ENCODE measurements at regions not wholly inside any gene's neighbourhood (a gene's known extent, or its start where the extent isn't known, plus 50 kb on each side); places are given as distances from the start of the nearest gene placed in this dataset.

DNA sequence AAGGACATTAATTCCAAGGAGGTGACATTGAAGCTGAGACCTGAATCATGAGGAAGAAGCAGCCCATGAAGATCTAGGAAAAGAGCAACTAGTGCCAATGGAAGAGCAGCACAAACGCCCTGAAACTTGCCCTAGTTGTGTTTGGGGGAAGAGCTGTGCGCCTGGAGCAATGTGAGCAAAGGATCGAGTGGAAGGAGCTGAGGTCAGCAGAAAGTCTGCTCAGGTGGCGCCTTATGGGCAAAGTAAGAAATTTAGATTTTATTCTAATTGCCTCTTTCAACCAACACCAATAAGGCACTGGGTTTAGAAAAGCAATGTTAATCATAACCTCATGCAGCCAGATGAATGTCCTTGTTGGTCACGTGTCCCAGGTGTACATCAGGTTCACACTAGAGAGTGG is 226.0 kb upstream of the THSD7B start:
- TF ChIP-seq, protein P1, sequence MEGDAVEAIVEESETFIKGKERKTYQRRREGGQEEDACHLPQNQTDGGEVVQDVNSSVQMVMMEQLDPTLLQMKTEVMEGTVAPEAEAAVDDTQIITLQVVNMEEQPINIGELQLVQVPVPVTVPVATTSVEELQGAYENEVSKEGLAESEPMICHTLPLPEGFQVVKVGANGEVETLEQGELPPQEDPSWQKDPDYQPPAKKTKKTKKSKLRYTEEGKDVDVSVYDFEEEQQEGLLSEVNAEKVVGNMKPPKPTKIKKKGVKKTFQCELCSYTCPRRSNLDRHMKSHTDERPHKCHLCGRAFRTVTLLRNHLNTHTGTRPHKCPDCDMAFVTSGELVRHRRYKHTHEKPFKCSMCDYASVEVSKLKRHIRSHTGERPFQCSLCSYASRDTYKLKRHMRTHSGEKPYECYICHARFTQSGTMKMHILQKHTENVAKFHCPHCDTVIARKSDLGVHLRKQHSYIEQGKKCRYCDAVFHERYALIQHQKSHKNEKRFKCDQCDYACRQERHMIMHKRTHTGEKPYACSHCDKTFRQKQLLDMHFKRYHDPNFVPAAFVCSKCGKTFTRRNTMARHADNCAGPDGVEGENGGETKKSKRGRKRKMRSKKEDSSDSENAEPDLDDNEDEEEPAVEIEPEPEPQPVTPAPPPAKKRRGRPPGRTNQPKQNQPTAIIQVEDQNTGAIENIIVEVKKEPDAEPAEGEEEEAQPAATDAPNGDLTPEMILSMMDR (IDR thresholded peaks at IDR 0.05; ENCODE audit: insufficient read depth, low read depth, low read length): no peak
- ChIA-PET POLR2A (no interaction called here), CTCF (no interaction called here)
- no peak for DNase-seq (ENCODE audit: low read depth)
- H3K27me3 ChIP-seq (ENCODE audit: control insufficient read depth, insufficient read depth, low read length): no peaks in the 10 kb centered on the region
- H3K36me3 ChIP-seq (ENCODE audit: control insufficient read depth, insufficient read depth, low read length): no peaks in the 10 kb centered on the region
- H3K4me3 ChIP-seq (ENCODE audit: low read depth, low read length): no peak overlapping the region

DNA sequence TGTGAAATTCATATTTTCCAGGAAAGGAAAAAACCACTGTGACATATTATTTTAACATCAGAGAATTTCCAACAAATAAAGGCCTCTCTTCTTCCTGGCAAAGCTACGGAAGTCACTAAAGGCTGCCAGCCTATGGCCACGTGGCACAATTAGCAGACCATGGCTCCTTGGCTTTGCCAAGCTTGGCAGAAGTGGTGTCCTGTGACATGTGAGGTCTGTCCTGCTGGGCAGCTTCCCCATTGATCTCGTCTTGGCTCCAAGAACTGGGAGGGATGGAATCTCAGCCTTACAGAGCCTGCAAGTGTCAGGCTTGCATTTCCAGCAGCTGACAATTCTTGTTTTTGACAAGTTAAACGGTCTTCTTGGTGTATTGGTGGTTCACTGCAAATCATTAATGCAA is 226.9 kb upstream of the THSD7B start:
- no peaks in the 10 kb centered on the region for H3K27me3 ChIP-seq (ENCODE audit: control insufficient read depth, insufficient read depth, low read length)
- CTCF ChIA-PET: no interaction called here
- no peak for DNase-seq (ENCODE audit: low read depth)
- H3K4me3 ChIP-seq (ENCODE audit: low read depth, low read length): no peak overlapping the region
- TF ChIP-seq, protein P1 (IDR thresholded peaks at IDR 0.05; ENCODE audit: insufficient read depth, low read depth, low read length): no peak
- POLR2A ChIA-PET: no interaction called here
- H3K36me3 ChIP-seq (ENCODE audit: control insufficient read depth, insufficient read depth, low read length): no peaks in the 10 kb centered on the region

DNA sequence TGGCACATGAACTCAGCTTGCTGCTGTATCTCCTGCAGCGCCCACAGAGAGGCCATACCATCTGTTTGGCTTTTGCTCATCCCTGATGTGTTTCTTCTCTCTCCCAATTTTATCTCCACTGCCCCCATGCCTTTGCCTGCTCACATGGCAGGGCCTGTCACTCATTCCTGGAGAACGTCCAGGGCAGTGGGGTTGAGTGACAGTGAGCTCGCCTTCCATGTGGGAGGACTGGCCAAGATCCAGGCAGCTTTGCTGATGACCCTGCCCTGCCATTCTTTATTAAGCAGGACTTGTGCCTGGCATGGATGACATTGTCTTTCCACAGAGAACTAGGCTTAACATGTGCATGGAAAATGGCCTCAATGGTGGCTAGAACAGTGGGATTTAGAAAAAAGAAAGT is 230.5 kb upstream of the THSD7B start:
- no peaks in the 10 kb centered on the region for H3K36me3 ChIP-seq (ENCODE audit: control insufficient read depth, insufficient read depth, low read length)
- TF ChIP-seq, protein P1 (IDR thresholded peaks at IDR 0.05; ENCODE audit: insufficient read depth, low read depth, low read length): no peak
- H3K27me3 ChIP-seq (ENCODE audit: control insufficient read depth, insufficient read depth, low read length): no peaks in the 10 kb centered on the region
- ChIA-PET POLR2A (no interaction called here), CTCF (no interaction called here)
- no peak for DNase-seq (ENCODE audit: low read depth)
- no peak overlapping the region for H3K4me3 ChIP-seq (ENCODE audit: low read depth, low read length)

DNA sequence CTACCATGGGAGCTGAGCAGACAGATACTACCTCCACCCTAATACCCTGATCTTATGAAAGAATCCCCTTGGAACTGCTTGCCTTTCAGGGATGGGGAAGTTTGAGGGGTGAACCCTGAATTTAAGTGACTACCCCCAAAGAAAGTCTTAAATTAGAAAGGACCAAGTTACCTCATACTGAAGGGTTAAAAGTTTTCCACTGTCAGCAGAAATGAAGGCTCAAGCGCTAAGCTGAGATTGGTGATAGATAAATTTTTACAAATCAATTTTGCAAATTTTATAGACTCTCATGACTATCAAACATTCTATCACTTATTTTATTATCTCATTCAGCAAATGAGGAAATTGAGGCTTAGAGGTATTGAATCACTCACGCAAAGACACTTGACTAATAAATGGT is 233.2 kb upstream of the THSD7B start:
- no peak for DNase-seq (ENCODE audit: low read depth)
- Histone ChIP-seq H3K36me3 (ENCODE audit: control insufficient read depth, insufficient read depth, low read length) (no peaks in the 10 kb centered on the region), H3K27me3 (ENCODE audit: control insufficient read depth, insufficient read depth, low read length) (no peaks in the 10 kb centered on the region), H3K4me3 (ENCODE audit: low read depth, low read length) (no peak overlapping the region)
- ChIA-PET CTCF (no interaction called here), POLR2A (no interaction called here)
- TF ChIP-seq, protein P1 (IDR thresholded peaks at IDR 0.05; ENCODE audit: insufficient read depth, low read depth, low read length): no peak

DNA sequence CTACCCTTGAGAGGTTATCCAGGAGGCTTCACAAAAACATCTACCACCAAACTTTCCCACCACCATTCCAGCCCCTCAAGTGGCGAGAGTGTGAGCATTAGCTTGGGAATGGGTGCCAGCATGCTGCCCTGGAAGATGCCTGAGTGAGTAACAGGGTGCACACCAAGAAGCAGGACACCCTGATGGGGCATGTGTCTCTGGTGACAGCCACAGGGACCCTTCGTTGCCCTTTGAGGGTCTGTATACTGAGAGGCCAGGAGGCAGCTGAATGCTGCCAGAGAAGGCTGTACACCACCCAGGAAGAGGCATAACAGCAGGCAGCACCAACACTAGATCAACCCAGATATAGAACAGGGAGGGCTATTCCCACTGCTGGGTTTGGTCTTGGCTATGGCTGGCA is 233.6 kb upstream of the THSD7B start:
- Histone ChIP-seq H3K36me3 (ENCODE audit: control insufficient read depth, insufficient read depth, low read length) (no peaks in the 10 kb centered on the region), H3K4me3 (ENCODE audit: low read depth, low read length) (no peak overlapping the region), H3K27me3 (ENCODE audit: control insufficient read depth, insufficient read depth, low read length) (no peaks in the 10 kb centered on the region)
- no peak for DNase-seq (ENCODE audit: low read depth)
- CTCF ChIA-PET: no interaction called here
- TF ChIP-seq, protein P1 (IDR thresholded peaks at IDR 0.05; ENCODE audit: insufficient read depth, low read depth, low read length): no peak
- POLR2A ChIA-PET: no interaction called here
